HG03108 (cell line): ENCODE measurements at regions not wholly inside any gene's neighbourhood (a gene's known extent, or its start where the extent isn't known, plus 50 kb on each side); places are given as distances from the start of the nearest gene placed in this dataset.

Experiments
- ATAC-seq: cut with Tn5 transposase; IDR thresholded peaks from one replicate; pipeline ENCODE4 v1.9.1; 2021; ENCODE audit warnings: moderate library complexity; ENCODE audit not compliant: unreplicated experiment

- no peak for ATAC-seq
Observed at GRCh38 chr1:73953586-73953985, 244.4 kb downstream of the LRRIQ3 start.

- ATAC-seq, result no peak
Observed at GRCh38 chr1:73953186-73953585, 244.8 kb downstream of the LRRIQ3 start.

- ATAC-seq, result no peak
Observed at GRCh38 chr1:73948055-73948454, 249.9 kb downstream of the LRRIQ3 start.

GRCh38 chr1:73947009-73947408 lies 251.0 kb downstream of the LRRIQ3 start:
- no peak for ATAC-seq

GRCh38 chr1:73943270-73943669 lies 254.7 kb downstream of the LRRIQ3 start:
- no peak for ATAC-seq

GRCh38 chr1:73930293-73930692 lies 267.7 kb downstream of the LRRIQ3 start:
- ATAC-seq, result no peak

GRCh38 chr1:73914951-73915350 lies 283.0 kb downstream of the LRRIQ3 start:
- no peak for ATAC-seq

- no peak for ATAC-seq
Observed at GRCh38 chr1:73913025-73913424, 285.0 kb downstream of the LRRIQ3 start.

GRCh38 chr1:73911849-73912248 lies 286.1 kb downstream of the LRRIQ3 start:
- ATAC-seq, result no peak

GRCh38 chr1:73910466-73910865 lies 287.5 kb downstream of the LRRIQ3 start:
- ATAC-seq, result no peak

GRCh38 chr1:73910062-73910461 lies 287.9 kb downstream of the LRRIQ3 start:
- no peak for ATAC-seq

GRCh38 chr1:73909043-73909562 lies 288.9 kb downstream of the LRRIQ3 start:
- no peak for ATAC-seq

GRCh38 chr1:73907051-73907450 lies 290.9 kb downstream of the LRRIQ3 start:
- no peak for ATAC-seq

- no peak for ATAC-seq
Observed at GRCh38 chr1:73903092-73903491, 294.9 kb downstream of the LRRIQ3 start.

GRCh38 chr1:73901738-73902137 lies 296.2 kb downstream of the LRRIQ3 start:
- ATAC-seq, result no peak

- ATAC-seq, result no peak
Observed at GRCh38 chr1:73899311-73899710, 298.7 kb downstream of the LRRIQ3 start.

- no peak for ATAC-seq
Observed at GRCh38 chr1:73898540-73898939, 299.4 kb downstream of the LRRIQ3 start.

GRCh38 chr1:73887412-73887811 lies 310.6 kb downstream of the LRRIQ3 start:
- ATAC-seq, result no peak

GRCh38 chr1:73886716-73887115 lies 311.3 kb downstream of the LRRIQ3 start:
- no peak for ATAC-seq

GRCh38 chr1:73874806-73875205 lies 323.2 kb downstream of the LRRIQ3 start:
- ATAC-seq, result no peak

GRCh38 chr1:73868810-73869336 lies 329.1 kb downstream of the LRRIQ3 start:
- ATAC-seq, result no peak

- ATAC-seq, result no peak
Observed at GRCh38 chr1:73862355-73862754, 335.6 kb downstream of the LRRIQ3 start.

- no peak for ATAC-seq
Observed at GRCh38 chr1:73860421-73860950, 337.5 kb downstream of the LRRIQ3 start.
